HCT116 (cell line): ENCODE measurements at regions not wholly inside any gene's neighbourhood (a gene's known extent, or its start where the extent isn't known, plus 50 kb on each side); places are given as distances from the start of the nearest gene placed in this dataset.

Source experiments
- ATAC-seq: fragments of 200-7000 bp; cut with Tn5 transposase; 2 replicates; pipeline ENCODE4 v1.9.1; 2020; ENCODE audit warnings: mild to moderate bottlenecking, moderate library complexity
- BruUV-seq: library from RNA; stranded (reverse); fragments of 400-500 nt; replicated peaks from 2 replicates; lab custom pipeline; 2021; lab: Mats Ljungman, UMichigan
- CTCF ChIA-PET: fragments of 300-600 bp; sonication (Branson Sonifier 250); formaldehyde crosslinking; loops from one replicate; lab custom pipeline; 2021; ENCODE audit warnings: antibody characterized with exemption; lab: Charles Lee
- POLR2A ChIA-PET: fragments of 300-600, 350-600 bp; sonication (Branson Sonifier 250); formaldehyde crosslinking; loops from one replicate; lab custom pipeline; 2021; ENCODE audit warnings: antibody characterized with exemption; lab: Charles Lee
- RAD21 ChIA-PET, 2 experiments: fragments of 300-600 bp; sonication (Branson Sonifier 250); formaldehyde crosslinking; loops; one replicate each; lab custom pipeline; 2023; ENCODE audit warnings: low total read pairs in 2 of 2; ENCODE audit not compliant: uncharacterized antibody in 2 of 2, unreplicated experiment in 2 of 2, low non-redundant PET in 1 of 2; lab: Charles Lee
- DNase-seq: peaks from one replicate; pipeline ENCODE4 v3.0.0-alpha.2; 2010; ENCODE audit warnings: low read depth, low spot score
- H2AFZ ChIP-seq: fragments of 200-600 bp; shearing (Covaris generic), sonication (generic); 2 replicates; pipeline ENCODE4 v1.6.1; 2017; ENCODE audit warnings: low read depth, mixed run types, mixed read lengths, antibody characterized with exemption, low read length; ENCODE audit not compliant: poor library complexity, severe bottlenecking
- H3K27ac ChIP-seq: 2 replicates; pipeline ENCODE4 v1.5.1; 2012; ENCODE audit warnings: low read depth, low read length
- H3K27me3 ChIP-seq: fragments of 200-600 bp; sonication (generic); 2 replicates; pipeline ENCODE4 v1.6.1; 2016; ENCODE audit warnings: mixed run types, low read length, mixed read lengths; ENCODE audit not compliant: insufficient read depth
- H3K36me3 ChIP-seq, 2 experiments: fragments of 200-500 bp in 1 of 2; fragments of 200-600 bp in 1 of 2; sonication (Bioruptor generic) in 1 of 2; sonication (generic) in 1 of 2; 2 replicates each; pipeline versions ENCODE4 v1.5.1 to v1.6.1; 2014 to 2016; ENCODE audit warnings: low read length in 2 of 2, inconsistent platforms in 1 of 2, mixed read lengths in 1 of 2, mixed run types in 1 of 2; ENCODE audit not compliant: insufficient read depth in 2 of 2, control insufficient read depth in 1 of 2
- H3K4me1 ChIP-seq, 2 experiments: fragments of 200-600 bp in 1 of 2; sonication (generic) in 1 of 2; 2 replicates each; pipeline versions ENCODE4 v1.5.1 to v1.6.1; 2012 to 2017; ENCODE audit warnings: low read length in 2 of 2, inconsistent platforms in 1 of 2, mild to moderate bottlenecking in 1 of 2, mixed read lengths in 1 of 2, mixed run types in 1 of 2, moderate library complexity in 1 of 2; ENCODE audit not compliant: insufficient read depth in 2 of 2, control insufficient read depth in 1 of 2
- H3K4me2 ChIP-seq: fragments of 200-600 bp; sonication (generic); 2 replicates; pipeline ENCODE4 v1.6.1; 2017; ENCODE audit warnings: mixed run types, low read length, mixed read lengths
- H3K4me3 ChIP-seq, 2 experiments: fragments of 200-600 bp in 1 of 2; sonication (generic) in 1 of 2; replicated peaks in 1 of 2; 2 replicates each; pipeline ENCODE4 v1.5.1; 2011 to 2016; ENCODE audit warnings: low read length in 2 of 2, control low read depth in 1 of 2, low read depth in 1 of 2, mild to moderate bottlenecking in 1 of 2, mixed read lengths in 1 of 2, mixed run types in 1 of 2
- H3K79me2 ChIP-seq: fragments of 200-600 bp; sonication (generic); 2 replicates; pipeline ENCODE4 v1.6.1; 2017; ENCODE audit warnings: mild to moderate bottlenecking, mixed run types, low read length, moderate library complexity, mixed read lengths; ENCODE audit not compliant: insufficient read depth
- H3K9ac ChIP-seq: fragments of 200-600 bp; sonication (generic); 2 replicates; pipeline ENCODE4 v1.6.1; 2016; ENCODE audit warnings: low read length, mixed read lengths
- H3K9me2 ChIP-seq: fragments of 200-600 bp; sonication (generic), shearing (Covaris generic); 2 replicates; pipeline ENCODE4 v1.6.1; 2017; ENCODE audit warnings: mixed run types, mild to moderate bottlenecking, moderate library complexity; ENCODE audit not compliant: insufficient read depth
- H3K9me3 ChIP-seq, 2 experiments: fragments of 200-500 bp in 1 of 2; fragments of 200-600 bp in 1 of 2; sonication (Bioruptor generic) in 1 of 2; sonication (generic) in 1 of 2; 2 replicates each; pipeline ENCODE4 v1.6.1; 2014 to 2017; ENCODE audit warnings: low read length in 2 of 2, mixed read lengths in 2 of 2, inconsistent platforms in 1 of 2, low read depth in 1 of 2, mild to moderate bottlenecking in 1 of 2, mixed run types in 1 of 2, moderate library complexity in 1 of 2; ENCODE audit not compliant: control insufficient read depth in 1 of 2, insufficient read depth in 1 of 2
- H4K20me1 ChIP-seq: fragments of 200-600 bp; sonication (generic), shearing (Covaris generic); 2 replicates; pipeline ENCODE4 v1.6.1; 2017; ENCODE audit warnings: mixed run types, mild to moderate bottlenecking, moderate library complexity; ENCODE audit not compliant: insufficient read depth
- ATF3 ChIP-seq: IDR thresholded peaks from 2 replicates; pipeline ENCODE4 v1.6.1; 2012
- CBX3 ChIP-seq: IDR thresholded peaks from 2 replicates; pipeline ENCODE4 v1.6.1; 2012; ENCODE audit warnings: low read depth
- CEBPB ChIP-seq: IDR thresholded peaks from 2 replicates; pipeline ENCODE4 v1.6.1; 2012; ENCODE audit warnings: low read depth
- EZH2 ChIP-seq: fragments of 200-600 bp; sonication (generic); IDR thresholded peaks from 2 replicates; pipeline ENCODE4 v1.6.1; 2017; ENCODE audit warnings: antibody characterized with exemption, mixed run types
- POLR2AphosphoS5 ChIP-seq: IDR thresholded peaks from 2 replicates; pipeline ENCODE4 v1.6.1; 2011; ENCODE audit warnings: mild to moderate bottlenecking, low read depth, low read length, moderate library complexity
- REST ChIP-seq: IDR thresholded peaks from 2 replicates; pipeline ENCODE4 v1.6.1; 2012; ENCODE audit warnings: low read depth
- SIN3A ChIP-seq: IDR thresholded peaks from 2 replicates; pipeline ENCODE4 v1.6.1; 2012; ENCODE audit warnings: low read depth
- ZNF274 ChIP-seq: fragments of 200-500 bp; sonication (Bioruptor generic); IDR thresholded peaks from 2 replicates; pipeline ENCODE4 v1.6.1; 2014; ENCODE audit warnings: mild to moderate bottlenecking, low read depth, low read length, inconsistent platforms
- intact Hi-C: fragments of 100-400 bp; cut with micrococcal nuclease; formaldehyde crosslinking; loops from 2 replicates; pipeline ENCODE4 v1.10.0; 2022

- BruUV-seq, result no TSS peak
- TF ChIP-seq ATF3 (no peak), POLR2AphosphoS5 (no peak), ZNF274 (no peak), EZH2 (no peak), CEBPB (no peak), CBX3 (no peak), REST (no peak), SIN3A (no peak)
- H2AFZ ChIP-seq, result no peak overlapping the region
- no peak overlapping the region for H3K9ac ChIP-seq
- H3K9me3 ChIP-seq, result no peaks in the 10 kb centered on the region
- H3K4me2 ChIP-seq, result no peak overlapping the region
- intact Hi-C loops, result no loop called here
- ChIA-PET POLR2A (no interaction called here), CTCF (no interaction called here), RAD21 (no interaction called here)
- no peaks in the 10 kb centered on the region for H3K36me3 ChIP-seq
- no peaks in the 10 kb centered on the region for H3K27me3 ChIP-seq
- H3K27ac ChIP-seq, result no peak overlapping the region
- no peak overlapping the region for H3K4me3 ChIP-seq
- H3K79me2 ChIP-seq, result no peaks in the 10 kb centered on the region
- no peaks in the 10 kb centered on the region for H3K9me2 ChIP-seq
- ATAC-seq (no peak), DNase-seq (no peak)
- H3K4me1 ChIP-seq, result no peaks in the 10 kb centered on the region
- H4K20me1 ChIP-seq, result no peaks in the 10 kb centered on the region
Observed at GRCh38 chr12:29945904-29946303, 162.2 kb upstream of the TMTC1 start.
